ENCODE measurements at regions not wholly inside any gene's neighbourhood (a gene's known extent, or its start where the extent isn't known, plus 50 kb on each side); places are given as distances from the start of the nearest gene placed in this dataset.

DNA sequence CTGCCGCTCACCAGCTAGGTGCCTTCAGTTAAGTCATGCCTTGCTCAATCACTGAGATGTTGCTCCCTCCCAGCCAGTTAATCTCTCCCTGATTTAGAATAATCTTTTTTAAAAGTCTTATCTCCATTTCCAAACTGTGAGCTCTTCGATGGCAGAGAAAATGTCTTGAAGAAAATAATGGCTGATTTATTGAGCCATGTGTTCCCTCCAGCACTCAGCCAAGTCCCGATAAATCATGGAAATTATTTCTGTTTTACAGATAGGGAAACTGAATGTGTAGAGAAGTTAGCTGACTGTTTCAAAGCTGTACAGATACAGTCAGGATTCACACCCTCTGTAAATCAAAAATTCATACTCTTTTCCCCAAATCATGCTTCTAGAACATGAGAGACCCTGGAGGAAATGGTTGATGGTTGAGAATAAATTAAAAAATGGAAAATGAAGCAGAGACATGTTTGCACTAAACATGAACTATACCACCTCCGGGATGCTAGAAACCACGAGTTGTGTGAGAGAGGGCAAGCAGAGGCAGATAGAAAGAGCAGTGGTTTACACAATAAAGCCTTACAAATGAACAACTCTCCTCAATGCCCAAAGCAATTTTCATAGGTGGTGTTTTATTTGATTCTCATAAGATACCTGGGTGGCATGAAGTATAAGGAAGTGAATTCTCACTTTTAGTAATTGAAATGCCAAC, 376.4 kb downstream of the PLPP3 start:
- no peak overlapping the region for H3K4me3 ChIP-seq (replicated peaks in 1 of 4; ENCODE audit: control extremely low read depth in 1 of 4, insufficient read depth in 1 of 4, low read depth in 3 of 4, low read length in 4 of 4)
- no peaks in the 10 kb centered on the region for H3K4me1 ChIP-seq (ENCODE audit: control insufficient read depth, extremely low read depth, insufficient read depth, low read length)
- no peaks in the 10 kb centered on the region for H3K36me3 ChIP-seq (ENCODE audit: control insufficient read depth, insufficient read depth, low read length)
- DNase-seq (ENCODE audit: low read depth in 2 of 2), result no peak
- H4K20me1 ChIP-seq (ENCODE audit: control insufficient read depth, extremely low read depth, insufficient read depth, low read length), result no peaks in the 10 kb centered on the region
- no peaks in the 10 kb centered on the region for H3K9me3 ChIP-seq (ENCODE audit: control insufficient read depth, insufficient read depth, low read depth, low read length)
- H3K79me2 ChIP-seq (ENCODE audit: control insufficient read depth, insufficient read depth, low read length), result no peaks in the 10 kb centered on the region
- H3K4me2 ChIP-seq (ENCODE audit: extremely low read depth, insufficient read depth, low read length), result no peak overlapping the region
- no peak overlapping the region for H3K27ac ChIP-seq (ENCODE audit: insufficient read depth, low read length)
- no peaks in the 10 kb centered on the region for H3K27me3 ChIP-seq (ENCODE audit: control insufficient read depth, insufficient read depth, low read length)
- TF ChIP-seq EZH2 (IDR thresholded peaks at IDR 0.05; ENCODE audit: low read length, missing control alignments), result no peak
- TF ChIP-seq, protein P1, sequence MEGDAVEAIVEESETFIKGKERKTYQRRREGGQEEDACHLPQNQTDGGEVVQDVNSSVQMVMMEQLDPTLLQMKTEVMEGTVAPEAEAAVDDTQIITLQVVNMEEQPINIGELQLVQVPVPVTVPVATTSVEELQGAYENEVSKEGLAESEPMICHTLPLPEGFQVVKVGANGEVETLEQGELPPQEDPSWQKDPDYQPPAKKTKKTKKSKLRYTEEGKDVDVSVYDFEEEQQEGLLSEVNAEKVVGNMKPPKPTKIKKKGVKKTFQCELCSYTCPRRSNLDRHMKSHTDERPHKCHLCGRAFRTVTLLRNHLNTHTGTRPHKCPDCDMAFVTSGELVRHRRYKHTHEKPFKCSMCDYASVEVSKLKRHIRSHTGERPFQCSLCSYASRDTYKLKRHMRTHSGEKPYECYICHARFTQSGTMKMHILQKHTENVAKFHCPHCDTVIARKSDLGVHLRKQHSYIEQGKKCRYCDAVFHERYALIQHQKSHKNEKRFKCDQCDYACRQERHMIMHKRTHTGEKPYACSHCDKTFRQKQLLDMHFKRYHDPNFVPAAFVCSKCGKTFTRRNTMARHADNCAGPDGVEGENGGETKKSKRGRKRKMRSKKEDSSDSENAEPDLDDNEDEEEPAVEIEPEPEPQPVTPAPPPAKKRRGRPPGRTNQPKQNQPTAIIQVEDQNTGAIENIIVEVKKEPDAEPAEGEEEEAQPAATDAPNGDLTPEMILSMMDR (conservative IDR thresholded peaks at IDR 0.05 in 1 of 2, IDR thresholded peaks at IDR 0.05 in 1 of 2; ENCODE audit: low read depth in 1 of 2, low read length in 2 of 2), result no peak
- H3K9ac ChIP-seq (ENCODE audit: insufficient read depth, low read length), result no peak overlapping the region
- H2AFZ ChIP-seq (ENCODE audit: low read length), result no peak overlapping the region

DNA sequence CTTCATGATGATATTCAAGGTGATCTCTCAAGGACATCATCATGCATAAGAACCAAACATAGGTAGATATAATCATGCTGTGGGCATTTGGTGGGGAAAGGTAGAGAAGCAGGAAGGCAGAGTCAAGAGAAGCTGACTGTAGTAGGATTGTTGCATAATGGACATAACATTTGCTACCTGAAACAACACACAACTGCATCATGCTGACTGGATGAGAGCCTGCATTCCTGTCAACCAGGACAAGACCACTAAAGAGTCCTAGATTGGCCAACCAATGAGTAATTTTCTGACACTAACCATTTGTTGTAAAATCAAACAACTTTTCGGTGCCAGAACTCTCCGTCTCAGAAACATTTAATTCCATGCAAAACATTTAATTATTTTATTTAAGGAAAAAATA, 377.2 kb downstream of the PLPP3 start:
- Histone ChIP-seq H4K20me1 (ENCODE audit: control insufficient read depth, extremely low read depth, insufficient read depth, low read length) (no peaks in the 10 kb centered on the region), H3K9ac (ENCODE audit: insufficient read depth, low read length) (no peak overlapping the region), H2AFZ (ENCODE audit: low read length) (no peak overlapping the region), H3K79me2 (ENCODE audit: control insufficient read depth, insufficient read depth, low read length) (no peaks in the 10 kb centered on the region), H3K4me2 (ENCODE audit: extremely low read depth, insufficient read depth, low read length) (no peak overlapping the region), H3K9me3 (ENCODE audit: control insufficient read depth, insufficient read depth, low read depth, low read length) (no peaks in the 10 kb centered on the region), H3K27ac (ENCODE audit: insufficient read depth, low read length) (no peak overlapping the region), H3K4me3 (replicated peaks in 1 of 4; ENCODE audit: control extremely low read depth in 1 of 4, insufficient read depth in 1 of 4, low read depth in 3 of 4, low read length in 4 of 4) (no peak overlapping the region), H3K4me1 (ENCODE audit: control insufficient read depth, extremely low read depth, insufficient read depth, low read length) (no peaks in the 10 kb centered on the region), H3K36me3 (ENCODE audit: control insufficient read depth, insufficient read depth, low read length) (no peaks in the 10 kb centered on the region), H3K27me3 (ENCODE audit: control insufficient read depth, insufficient read depth, low read length) (no peaks in the 10 kb centered on the region)
- TF ChIP-seq EZH2 (IDR thresholded peaks at IDR 0.05; ENCODE audit: low read length, missing control alignments), result no peak
- TF ChIP-seq, protein P1 (conservative IDR thresholded peaks at IDR 0.05 in 1 of 2, IDR thresholded peaks at IDR 0.05 in 1 of 2; ENCODE audit: low read depth in 1 of 2, low read length in 2 of 2), result no peak
- peak in 1 of 2 donors; percentile 24 for DNase-seq (ENCODE audit: low read depth in 2 of 2)

DNA sequence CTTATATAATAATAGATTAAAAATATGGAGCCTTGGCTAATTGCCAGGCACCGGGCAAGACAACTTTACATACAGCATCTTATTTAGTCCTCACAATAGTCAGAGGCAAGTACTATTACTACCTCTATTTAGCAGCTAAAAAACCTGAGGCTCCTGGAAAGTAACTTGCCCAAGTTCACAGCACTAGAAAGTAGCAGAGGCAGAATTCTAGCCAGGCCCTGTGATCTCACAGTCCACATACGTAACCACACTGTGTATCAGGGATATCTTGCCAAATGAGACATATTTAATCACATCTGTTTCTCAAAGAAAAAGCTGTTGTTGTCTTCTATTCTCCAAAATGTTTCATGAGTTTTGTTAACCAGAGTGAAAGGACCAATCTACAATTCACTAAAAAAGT, 378.5 kb downstream of the PLPP3 start:
- H3K4me1 ChIP-seq (ENCODE audit: control insufficient read depth, extremely low read depth, insufficient read depth, low read length), result no peaks in the 10 kb centered on the region
- H3K9ac ChIP-seq (ENCODE audit: insufficient read depth, low read length), result no peak overlapping the region
- no peak overlapping the region for H3K27ac ChIP-seq (ENCODE audit: insufficient read depth, low read length)
- H2AFZ ChIP-seq (ENCODE audit: low read length), result no peak overlapping the region
- DNase-seq (ENCODE audit: low read depth in 2 of 2), result no peak
- no peak overlapping the region for H3K4me3 ChIP-seq (replicated peaks in 1 of 4; ENCODE audit: control extremely low read depth in 1 of 4, insufficient read depth in 1 of 4, low read depth in 3 of 4, low read length in 4 of 4)
- no peaks in the 10 kb centered on the region for H3K36me3 ChIP-seq (ENCODE audit: control insufficient read depth, insufficient read depth, low read length)
- H3K9me3 ChIP-seq (ENCODE audit: control insufficient read depth, insufficient read depth, low read depth, low read length), result no peaks in the 10 kb centered on the region
- TF ChIP-seq, protein P1 (conservative IDR thresholded peaks at IDR 0.05 in 1 of 2, IDR thresholded peaks at IDR 0.05 in 1 of 2; ENCODE audit: low read depth in 1 of 2, low read length in 2 of 2), result no peak
- no peak for TF ChIP-seq EZH2 (IDR thresholded peaks at IDR 0.05; ENCODE audit: low read length, missing control alignments)
- H4K20me1 ChIP-seq (ENCODE audit: control insufficient read depth, extremely low read depth, insufficient read depth, low read length), result no peaks in the 10 kb centered on the region
- H3K27me3 ChIP-seq (ENCODE audit: control insufficient read depth, insufficient read depth, low read length), result no peaks in the 10 kb centered on the region
- H3K79me2 ChIP-seq (ENCODE audit: control insufficient read depth, insufficient read depth, low read length), result no peaks in the 10 kb centered on the region
- no peak overlapping the region for H3K4me2 ChIP-seq (ENCODE audit: extremely low read depth, insufficient read depth, low read length)
